Urothelium cell line (cell line): ENCODE measurements at regions not wholly inside any gene's neighbourhood (a gene's known extent, or its start where the extent isn't known, plus 50 kb on each side); places are given as distances from the start of the nearest gene placed in this dataset.

Experiments
- DNase-seq: peaks from one replicate; pipeline ENCODE4 v3.0.0; 2011; ENCODE audit warnings: low spot score, mixed read lengths
- FAIRE-seq: peaks from 2 replicates; lab custom pipeline; 2011; peaks lifted over from hg19 to GRCh38; lab: Jason Lieb, UNC

- FAIRE-seq (no peak), DNase-seq (no peak)
Observed at GRCh38 chr16:51818342-51818944, 667.4 kb upstream of the SALL1 start.

- FAIRE-seq (no peak), DNase-seq (no peak)
Observed at GRCh38 chr16:51816929-51817328, 665.9 kb upstream of the SALL1 start.

GRCh38 chr16:51815523-51815922, 664.5 kb upstream of the SALL1 start:
- FAIRE-seq = no peak
- DNase-seq = no peak

GRCh38 chr16:51814617-51815016, 663.5 kb upstream of the SALL1 start:
- no peak for FAIRE-seq
- DNase-seq = no peak

- no peak for DNase-seq
- FAIRE-seq = no peak
Observed at GRCh38 chr16:51813609-51814008, 662.5 kb upstream of the SALL1 start.

DNA sequence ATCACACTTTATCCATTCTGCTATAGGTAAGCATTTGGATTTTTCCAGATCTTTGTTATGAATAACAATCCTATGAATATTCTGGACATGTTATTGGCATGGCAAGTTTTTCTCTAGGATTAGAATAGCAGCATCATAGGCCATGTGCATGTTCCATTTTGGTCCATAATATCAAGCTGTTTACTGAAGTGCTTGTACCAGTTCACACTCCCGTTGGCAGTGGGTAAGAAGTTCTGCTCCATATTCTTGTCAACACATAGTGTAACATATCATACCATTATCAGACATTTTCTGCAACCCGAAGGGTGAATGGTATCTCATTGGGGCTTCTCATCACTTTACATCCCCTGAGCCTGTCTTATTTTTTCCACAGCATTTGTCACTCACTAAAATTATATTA, 661.9 kb upstream of the SALL1 start:
- DNase-seq (no peak), FAIRE-seq (no peak)

DNA sequence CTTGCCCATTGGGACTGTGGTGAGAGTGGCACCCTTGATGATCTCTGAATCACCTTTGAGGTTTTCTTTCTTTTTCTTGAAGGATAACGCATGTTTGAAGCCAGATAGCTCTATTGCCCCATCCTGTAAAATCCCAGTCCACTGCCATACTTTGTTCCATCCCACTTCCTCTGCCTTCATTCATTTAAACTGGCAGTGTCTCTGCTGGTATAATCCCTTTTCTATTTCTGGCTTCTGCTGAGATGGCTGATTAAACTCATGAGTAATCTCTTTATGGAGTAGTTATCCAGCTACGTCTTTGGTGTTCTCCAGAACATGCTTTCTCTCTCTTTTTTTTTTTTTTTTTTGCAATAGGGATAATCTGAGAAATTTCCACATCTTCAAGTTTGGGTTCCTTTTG, 656.5 kb upstream of the SALL1 start:
- FAIRE-seq (no peak), DNase-seq (no peak)

DNA sequence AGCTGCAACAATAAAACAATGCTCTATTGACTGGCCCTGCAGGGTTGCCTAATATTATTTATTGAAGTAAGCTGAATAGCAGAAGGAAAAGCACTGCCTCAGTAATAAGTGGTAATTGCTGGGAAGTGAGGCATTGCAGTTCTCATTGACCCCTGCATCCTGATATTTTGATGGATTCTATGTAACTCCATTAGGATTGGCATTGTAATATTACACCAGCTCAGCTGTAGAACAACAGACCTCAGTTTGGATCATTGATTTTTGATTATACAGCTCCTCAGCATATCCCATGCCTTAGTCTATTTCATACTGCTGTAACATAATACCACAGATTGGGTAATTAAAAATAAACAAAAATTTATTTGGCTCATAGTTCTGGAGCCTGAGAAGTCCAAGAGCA, 650.6 kb upstream of the SALL1 start:
- DNase-seq (no peak), FAIRE-seq (no peak)

- FAIRE-seq (no peak), DNase-seq (no peak)
Observed at GRCh38 chr16:51797669-51798259, 646.7 kb upstream of the SALL1 start.

DNA sequence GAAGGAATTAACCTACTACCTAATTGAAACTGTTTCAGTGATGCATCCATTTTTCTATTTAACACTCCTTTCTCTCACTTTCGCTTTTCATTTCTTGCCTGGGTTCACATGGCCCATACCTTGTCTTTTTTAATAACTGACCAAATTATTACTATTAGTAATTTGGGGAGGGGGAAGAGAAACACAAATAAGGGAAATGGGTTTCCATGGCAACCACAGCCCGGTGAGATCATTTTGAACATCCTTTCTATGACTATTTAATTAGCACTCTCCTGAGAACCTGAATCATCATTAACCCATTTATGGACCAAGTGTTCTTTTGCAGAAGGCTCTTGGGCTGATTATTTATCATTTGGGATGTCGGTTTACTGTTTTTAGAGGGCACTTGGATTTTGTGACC, 628.2 kb upstream of the SALL1 start:
- FAIRE-seq (no peak), DNase-seq (no peak)

DNA sequence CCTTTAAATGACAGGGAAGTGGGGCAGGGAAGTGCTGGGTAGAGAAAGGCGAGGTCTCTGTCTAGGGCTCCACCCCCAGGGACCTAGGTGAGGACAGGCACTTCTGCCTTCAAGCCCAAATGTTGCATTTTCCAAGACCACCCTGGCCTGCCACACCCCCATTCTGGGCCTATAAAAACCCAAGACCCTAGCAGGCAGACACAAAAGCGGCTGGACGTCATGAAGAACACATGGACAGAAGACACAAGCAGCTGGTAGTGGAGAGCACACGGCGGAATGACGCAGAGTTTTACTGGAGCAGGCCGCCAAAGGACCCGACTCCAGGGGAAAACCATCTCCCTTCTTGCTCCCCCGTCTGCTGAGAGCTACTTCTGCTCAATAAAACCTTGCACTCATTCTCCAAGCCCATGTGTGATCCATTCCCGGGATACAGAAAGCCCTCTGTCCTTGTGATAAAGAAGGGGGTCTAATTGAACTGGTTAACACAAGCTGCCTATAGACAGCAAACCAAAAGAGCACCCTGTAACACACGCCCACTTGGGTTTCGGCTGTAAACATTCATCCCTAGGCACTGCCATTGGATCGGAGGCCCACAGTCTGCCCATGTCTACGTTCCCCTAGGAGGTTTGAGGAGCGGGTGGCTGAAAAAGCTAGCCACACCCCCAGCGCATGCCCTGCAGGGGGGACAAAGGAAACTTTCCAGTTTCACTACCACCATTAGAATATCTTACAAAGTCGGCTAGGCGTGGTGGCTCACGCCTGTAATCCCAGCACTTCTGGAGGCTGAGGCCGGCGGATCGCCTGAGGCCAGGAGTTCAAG, 622.2 kb upstream of the SALL1 start:
- FAIRE-seq = no peak
- no peak for DNase-seq

DNA sequence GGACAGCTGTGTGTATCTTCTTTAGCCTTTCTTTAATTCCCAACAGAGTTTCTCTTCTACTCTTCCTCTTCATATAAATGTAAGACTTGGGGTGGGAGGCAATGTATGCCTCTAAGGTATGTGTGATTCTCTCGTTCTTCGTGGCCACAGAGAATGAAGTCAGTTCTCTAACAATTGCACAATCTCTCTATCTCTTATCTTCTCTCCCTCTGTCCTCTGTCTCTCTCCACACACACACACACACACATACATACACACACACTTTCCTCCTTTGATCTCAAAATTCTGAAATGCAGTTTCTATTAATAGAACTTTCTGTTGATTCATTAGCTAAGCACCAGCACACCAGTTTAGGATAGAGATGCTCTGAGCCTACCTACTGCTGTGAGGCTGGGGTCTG, 615.7 kb upstream of the SALL1 start:
- DNase-seq = no peak
- FAIRE-seq = no peak

DNA sequence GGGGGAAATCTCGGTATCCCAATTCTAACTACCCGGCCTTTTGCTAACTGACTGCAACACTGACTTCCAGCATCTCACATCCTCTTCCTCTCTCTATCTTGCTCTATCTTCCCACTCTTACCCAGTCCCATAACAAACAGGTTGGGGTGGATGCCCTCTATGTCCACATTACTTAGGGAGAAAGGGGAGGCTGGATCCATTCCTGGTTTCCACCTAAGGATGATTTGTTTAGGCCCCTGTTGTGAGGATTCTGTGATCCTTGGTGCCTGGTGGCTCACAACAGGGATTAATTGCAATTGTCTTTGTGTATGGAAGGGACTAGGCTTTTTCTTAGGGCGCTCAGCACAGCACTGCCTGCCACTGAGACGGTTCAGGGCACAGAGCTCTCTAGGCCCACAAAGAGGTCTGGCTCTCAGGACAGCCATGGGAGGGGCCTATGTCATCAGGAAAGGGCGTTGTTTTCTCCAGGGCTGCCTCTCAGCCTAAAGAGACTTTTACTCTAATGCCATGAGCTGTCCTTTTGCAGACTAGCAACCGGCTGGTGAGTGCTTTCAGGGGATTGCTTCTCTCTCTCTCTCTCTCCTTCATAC, 612.1 kb upstream of the SALL1 start:
- FAIRE-seq = no peak
- no peak for DNase-seq

DNA sequence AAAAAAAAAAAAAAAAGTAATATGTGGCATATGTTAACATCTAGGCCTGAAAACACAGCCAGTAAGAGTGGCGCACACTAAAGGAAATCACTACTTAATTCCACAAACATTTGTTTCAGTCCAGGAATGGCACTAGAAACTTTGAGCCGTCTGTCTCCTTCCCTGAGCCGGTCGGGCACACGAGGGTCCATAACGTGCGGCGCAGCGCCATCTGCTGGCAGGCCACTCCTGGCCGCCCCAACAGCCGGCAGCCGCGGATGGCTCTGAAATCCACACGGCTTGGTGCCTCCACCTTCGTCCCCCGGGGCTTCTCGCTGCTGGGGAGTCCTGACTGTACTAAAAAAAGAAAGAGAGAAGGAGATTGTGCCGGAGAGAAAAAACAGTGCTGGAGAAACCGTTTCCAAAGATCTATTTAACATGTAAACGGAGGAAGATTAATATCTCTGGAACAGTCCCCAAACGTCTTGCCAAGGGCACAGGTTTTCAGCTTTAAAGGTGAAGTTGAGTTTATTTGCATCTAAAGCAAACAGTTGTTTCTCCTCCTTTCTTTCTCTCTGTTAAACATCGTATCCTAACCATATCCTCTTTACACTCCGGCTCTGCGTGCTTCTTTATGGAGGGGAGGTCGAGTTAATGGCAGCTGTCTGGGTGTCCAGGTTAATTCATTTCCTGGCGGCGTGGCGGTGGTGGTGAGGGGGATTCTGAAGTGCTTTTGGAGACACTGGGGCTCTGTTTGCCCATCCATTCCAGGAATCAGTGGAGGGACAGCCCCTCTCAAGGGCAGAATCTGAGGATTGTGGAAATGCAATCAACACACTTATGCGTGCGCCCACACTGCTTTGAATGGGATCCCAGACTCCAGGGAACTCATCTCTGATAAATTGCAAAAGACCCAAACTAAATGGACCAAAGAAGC, 611.3 kb upstream of the SALL1 start:
- peak; percentile 79 for DNase-seq
- FAIRE-seq = no peak

GRCh38 chr16:51761001-51761400, 609.9 kb upstream of the SALL1 start:
- FAIRE-seq (no peak), DNase-seq (no peak)

GRCh38 chr16:51759999-51760398, 608.9 kb upstream of the SALL1 start:
- FAIRE-seq (no peak), DNase-seq (no peak)

DNA sequence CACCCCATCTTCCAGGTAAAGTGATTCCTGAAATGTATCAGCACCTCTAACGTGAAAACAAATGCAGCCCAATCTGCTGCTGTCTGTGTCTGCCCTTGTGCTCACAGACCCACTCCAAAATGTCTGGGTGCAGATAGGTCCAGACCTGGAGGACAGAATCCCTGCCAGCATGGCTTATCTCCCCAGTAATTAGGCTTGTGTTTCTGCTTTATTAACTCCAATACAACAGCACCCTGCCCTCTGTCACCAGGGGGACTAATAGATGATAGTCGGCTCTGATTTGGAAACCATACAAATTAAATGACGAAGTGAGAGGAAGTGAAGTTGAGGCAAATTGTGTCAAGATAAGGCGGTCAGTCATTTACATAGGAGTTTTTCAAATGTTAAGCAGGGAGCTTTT, 608.3 kb upstream of the SALL1 start:
- FAIRE-seq = no peak

DNA sequence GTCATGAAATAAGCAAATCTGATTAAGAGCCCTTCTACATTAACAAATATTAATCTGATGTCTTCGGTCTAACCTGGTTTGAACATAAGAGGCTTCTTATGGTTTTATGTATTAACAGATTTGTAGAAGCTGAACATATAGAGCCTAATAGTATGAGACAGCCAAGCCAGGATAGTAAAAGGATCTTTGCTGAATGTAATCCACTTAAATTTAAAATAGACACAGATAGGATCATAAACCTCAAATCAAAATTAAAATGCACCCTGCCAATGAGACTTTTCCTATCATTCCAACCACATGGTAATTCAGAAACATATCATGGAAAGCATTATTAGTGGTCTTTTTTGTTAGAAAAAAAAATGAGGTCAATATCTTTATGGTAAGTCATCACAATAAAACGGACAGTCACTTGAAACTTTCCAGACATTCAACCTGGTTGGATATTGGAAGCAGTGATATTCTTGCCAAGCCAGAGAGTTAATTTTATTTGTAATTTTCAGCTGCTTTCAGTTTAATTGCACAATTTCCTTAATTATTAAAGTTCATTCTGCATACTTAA, 606.9 kb upstream of the SALL1 start:
- DNase-seq (no peak), FAIRE-seq (no peak)

More for the DNA sequence above, 608.3 kb upstream of the SALL1 start:
- DNase-seq = no peak

- no peak for FAIRE-seq
- DNase-seq = no peak
Observed at GRCh38 chr16:51757505-51757904, 606.4 kb upstream of the SALL1 start.

DNA sequence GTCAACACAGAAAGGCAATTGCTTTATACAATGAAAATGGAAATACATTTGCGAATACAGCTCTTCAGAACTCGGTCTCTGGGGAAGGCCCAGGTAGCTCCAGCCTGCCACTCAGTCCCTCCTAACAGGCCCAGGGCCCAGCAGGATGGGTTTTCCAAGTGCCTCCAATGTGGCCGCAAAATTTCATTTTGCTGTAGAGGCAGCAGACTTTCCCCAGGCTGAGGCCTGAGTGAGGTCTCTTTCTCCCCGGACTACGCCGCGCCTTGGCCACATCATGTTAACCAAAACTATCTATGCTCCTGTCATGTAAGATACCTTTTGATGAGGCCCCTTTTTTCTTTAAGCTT, 606.0 kb upstream of the SALL1 start:
- no peak for DNase-seq
- FAIRE-seq = no peak
